K562 (cell line): ENCODE measurements at regions not wholly inside any gene's neighbourhood (a gene's known extent, or its start where the extent isn't known, plus 50 kb on each side); places are given as distances from the start of the nearest gene placed in this dataset.

Source experiments
- ATAC-seq: fragments of 200-7000 bp; cut with Tn5 transposase; 3 replicates; pipeline ENCODE4 v1.9.1; 2020; ENCODE audit warnings: moderate library complexity
- BruUV-seq: library from RNA; stranded (reverse); fragments of 400-500 nt; replicated peaks from 2 replicates; lab custom pipeline; 2021; lab: Mats Ljungman, UMichigan
- CTCF ChIA-PET: fragments of 300-600 bp; formaldehyde crosslinking; extraction: SDS; loops from one replicate; lab custom pipeline; 2021; ENCODE audit warnings: low intra/inter-chr PET ratio; lab: Yijun Ruan, JAX
- POLR2A ChIA-PET: fragments of 300-600, 350-650 bp; sonication (Branson Sonifier 250); formaldehyde crosslinking; extraction: SDS; loops from one replicate; lab custom pipeline; 2021; ENCODE audit warnings: antibody characterized with exemption, inconsistent platforms; lab: Yijun Ruan, JAX
- DNase-seq, 4 experiments: peaks; one replicate each; pipeline versions ENCODE4 v3.0.0 to v3.0.0-alpha.2; 2011 to 2018; ENCODE audit warnings: low spot score in 3 of 4, mixed read lengths in 3 of 4; ENCODE audit errors: extremely low read depth in 1 of 4
- FAIRE-seq: peaks from 2 replicates; lab custom pipeline; 2011; peaks lifted over from hg19 to GRCh38; lab: Jason Lieb, UNC
- H2AFZ ChIP-seq: 2 replicates; pipeline ENCODE4 v1.6.0; 2011; ENCODE audit warnings: low read depth, low read length, control low read depth, inconsistent platforms
- H3K27ac ChIP-seq: fragments of 200-600 bp; 3 replicates; pipeline ENCODE4 v1.8.0; 2011; ENCODE audit warnings: low read depth, mild to moderate bottlenecking, control low read depth, inconsistent platforms, low read length, moderate library complexity, mixed read lengths; ENCODE audit errors: extremely low read depth
- H3K27me3 ChIP-seq, 2 experiments: fragments of 300-600 bp in 1 of 2; 2 replicates in 1 of 2; 3 replicates in 1 of 2; pipeline versions ENCODE4 v1.6.0 to v1.8.0; 2011; ENCODE audit warnings: inconsistent platforms in 2 of 2, low read length in 2 of 2, mild to moderate bottlenecking in 1 of 2, mixed read lengths in 1 of 2, moderate library complexity in 1 of 2; ENCODE audit not compliant: control insufficient read depth in 2 of 2, insufficient read depth in 2 of 2
- H3K36me3 ChIP-seq: fragments of 300-600 bp; 3 replicates; pipeline ENCODE4 v1.8.0; 2011; ENCODE audit warnings: mild to moderate bottlenecking, low read length, inconsistent platforms; ENCODE audit not compliant: control insufficient read depth, insufficient read depth
- H3K4me1 ChIP-seq, 2 experiments: fragments of 200-600 bp in 1 of 2; replicated peaks in 1 of 2; 2 replicates in 1 of 2; 3 replicates in 1 of 2; pipeline versions ENCODE4 v1.5.1 to v1.8.0; 2011; ENCODE audit warnings: inconsistent platforms in 2 of 2, low read length in 2 of 2, mild to moderate bottlenecking in 1 of 2, mixed read lengths in 1 of 2, moderate library complexity in 1 of 2; ENCODE audit not compliant: control insufficient read depth in 2 of 2, insufficient read depth in 2 of 2
- H3K4me2 ChIP-seq: 2 replicates; pipeline ENCODE4 v1.6.1; 2011; ENCODE audit warnings: low read length, control low read depth, inconsistent platforms, mixed read lengths; ENCODE audit not compliant: insufficient read depth
- H3K4me3 ChIP-seq: fragments of 200-600 bp; sonication (generic), shearing (Covaris generic); 2 replicates; pipeline ENCODE4 v1.5.1; 2016; ENCODE audit warnings: control low read depth, inconsistent platforms
- H3K79me2 ChIP-seq: fragments of 200-600 bp; 3 replicates; pipeline ENCODE4 v1.8.0; 2011; ENCODE audit warnings: low read length, inconsistent platforms; ENCODE audit not compliant: control insufficient read depth, insufficient read depth
- H3K9ac ChIP-seq, 2 experiments: 2 replicates each; pipeline versions ENCODE4 v1.6.0 to v1.6.1; 2011; ENCODE audit warnings: low read depth in 2 of 2, low read length in 2 of 2, control low read depth in 1 of 2, inconsistent platforms in 1 of 2, mild to moderate bottlenecking in 1 of 2, mixed read lengths in 1 of 2; ENCODE audit not compliant: insufficient read depth in 1 of 2
- H3K9me1 ChIP-seq: one replicate; pipeline ENCODE4 v1.6.0; 2011; ENCODE audit warnings: inconsistent platforms, mild to moderate bottlenecking, low read length, moderate library complexity; ENCODE audit not compliant: control insufficient read depth, insufficient read depth
- H3K9me3 ChIP-seq: replicated peaks from 2 replicates; pipeline ENCODE4 v1.5.1; 2011; ENCODE audit warnings: low read depth, low read length, inconsistent platforms; ENCODE audit not compliant: control insufficient read depth, insufficient read depth
- H4K20me1 ChIP-seq: replicated peaks from 2 replicates; pipeline ENCODE4 v1.6.1; 2011; ENCODE audit warnings: low read length, inconsistent platforms, mixed read lengths; ENCODE audit not compliant: control insufficient read depth, insufficient read depth
- BACH1 ChIP-seq: fragments of 200-800 bp; sonication (Bioruptor generic); IDR thresholded peaks from 2 replicates; pipeline ENCODE4 v1.6.1; 2016; ENCODE audit warnings: missing genetic modification characterization, missing compliant biosample characterization
- CXXC5 ChIP-seq: fragments of 250-450 bp; sonication (Bioruptor Pico); IDR thresholded peaks from 2 replicates; pipeline ENCODE4 v1.8.0; 2022; ENCODE audit warnings: inconsistent platforms, mild to moderate bottlenecking, moderate library complexity
- RFX1 ChIP-seq: fragments of 450-650 bp; IDR thresholded peaks from 2 replicates; pipeline ENCODE4 v1.6.1; 2016; ENCODE audit warnings: mild to moderate bottlenecking, moderate library complexity
- SAP30 ChIP-seq: fragments of 200-600 bp; sonication (generic); IDR thresholded peaks from 2 replicates; pipeline ENCODE4 v1.6.1; 2012; ENCODE audit warnings: borderline replicate concordance, low read depth, mild to moderate bottlenecking, moderate library complexity, low read length, control low read depth, inconsistent platforms; ENCODE audit not compliant: insufficient read depth, poor library complexity, severe bottlenecking
- TARDBP ChIP-seq: fragments of 450-650 bp; IDR thresholded peaks from 2 replicates; pipeline ENCODE4 v1.6.1; 2016
- ZNF263 ChIP-seq: sonication (generic); formaldehyde crosslinking; IDR thresholded peaks from 2 replicates; pipeline ENCODE4 v1.8.0; 2022; ENCODE audit warnings: mild to moderate bottlenecking, missing genetic modification reagents, borderline replicate concordance
- ZNF589 ChIP-seq: fragments of 200-800 bp; sonication (Bioruptor generic); IDR thresholded peaks from 2 replicates; pipeline ENCODE4 v1.6.1; 2016; ENCODE audit warnings: low read depth, missing genetic modification characterization, missing compliant biosample characterization
- ZNF696 ChIP-seq: fragments of 250-450 bp; sonication (Bioruptor Pico); conservative IDR thresholded peaks from 2 replicates; pipeline ENCODE4 v1.4.0; 2020; ENCODE audit warnings: mild to moderate bottlenecking, moderate library complexity
- WGBS: fragments of 100-300 bp; shearing (Covaris generic); methylation state at CpG from one replicate; pipeline ENCODE4 v1.1.6; 2016; ENCODE audit warnings: low coverage, mixed read lengths; ENCODE audit not compliant: insufficient coverage; ENCODE audit errors: missing lambda C conversion rate; 5-methylcytosine and 5-hydroxymethylcytosine counted together
- in situ Hi-C: fragments of 300-500 bp; cut with MboI; formaldehyde crosslinking; loops from 4 replicates; pipeline ENCODE4 v1.15.0; 2018; ENCODE audit warnings: inconsistent platforms, mixed read lengths
- intact Hi-C: fragments of 100-400 bp; cut with micrococcal nuclease; formaldehyde crosslinking; loops from 2 replicates; pipeline ENCODE4 v1.14.2; 2022
- TF ChIP-seq, protein P1 (sequence below): fragments of 200-800 bp; sonication (Bioruptor generic); IDR thresholded peaks from 2 replicates; pipeline ENCODE4 v1.6.1; 2017; ENCODE audit warnings: missing genetic modification characterization, missing compliant biosample characterization
- TF ChIP-seq, protein P2 (sequence below): fragments of 450-650 bp; IDR thresholded peaks from 2 replicates; pipeline ENCODE4 v1.6.1; 2016; ENCODE audit warnings: antibody characterized with exemption
- TF ChIP-seq, protein P3 (sequence below): fragments of 450-650 bp; formaldehyde crosslinking; IDR thresholded peaks from 2 replicates; pipeline ENCODE4 v1.4.0; 2020; ENCODE audit warnings: mild to moderate bottlenecking

DNA sequence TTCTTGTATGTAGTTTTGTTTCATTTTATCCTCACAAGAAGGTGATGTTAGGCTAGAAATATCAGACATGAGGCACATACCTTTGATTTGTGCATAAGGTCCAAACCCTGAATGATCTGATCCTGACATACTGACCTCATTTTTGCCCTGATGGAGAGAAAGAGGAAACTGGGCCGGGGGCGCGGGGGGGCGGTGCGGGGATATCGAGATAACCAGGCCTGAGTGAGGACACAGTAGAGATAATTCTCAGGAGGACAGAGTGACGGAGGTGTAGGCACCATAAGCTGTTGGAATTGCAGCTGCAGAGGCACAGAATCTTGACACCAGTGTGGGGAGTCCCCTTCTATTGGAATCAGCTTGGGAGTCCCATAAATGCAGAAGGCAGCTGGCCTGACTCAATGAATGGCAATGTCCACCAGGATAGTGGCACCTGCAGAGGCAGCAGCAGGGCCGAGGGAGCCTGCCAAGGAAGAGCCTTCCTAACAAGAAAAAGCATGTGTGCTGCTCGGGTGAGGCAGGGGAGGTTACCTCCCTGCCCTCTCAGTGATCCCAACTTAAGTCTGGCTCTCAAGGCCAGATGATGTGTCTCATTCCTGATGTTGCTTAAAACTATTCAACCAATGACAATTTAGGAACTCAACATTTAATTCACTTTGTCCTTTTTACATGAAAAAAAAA, 234.3 kb upstream of the MSX2 start:
- Histone ChIP-seq H3K79me2 (no peaks in the 10 kb centered on the region), H3K27me3 (peaks cover 11 to 15% of the 10 kb centered on the region in 2 experiments; a peak in 3 of 5 replicates), H3K9me1 (no peaks in the 10 kb centered on the region)
- in situ Hi-C loops = no loop called here
- ATAC-seq = no peak
- no peak for TF ChIP-seq SAP30
- TF ChIP-seq, protein P1, sequence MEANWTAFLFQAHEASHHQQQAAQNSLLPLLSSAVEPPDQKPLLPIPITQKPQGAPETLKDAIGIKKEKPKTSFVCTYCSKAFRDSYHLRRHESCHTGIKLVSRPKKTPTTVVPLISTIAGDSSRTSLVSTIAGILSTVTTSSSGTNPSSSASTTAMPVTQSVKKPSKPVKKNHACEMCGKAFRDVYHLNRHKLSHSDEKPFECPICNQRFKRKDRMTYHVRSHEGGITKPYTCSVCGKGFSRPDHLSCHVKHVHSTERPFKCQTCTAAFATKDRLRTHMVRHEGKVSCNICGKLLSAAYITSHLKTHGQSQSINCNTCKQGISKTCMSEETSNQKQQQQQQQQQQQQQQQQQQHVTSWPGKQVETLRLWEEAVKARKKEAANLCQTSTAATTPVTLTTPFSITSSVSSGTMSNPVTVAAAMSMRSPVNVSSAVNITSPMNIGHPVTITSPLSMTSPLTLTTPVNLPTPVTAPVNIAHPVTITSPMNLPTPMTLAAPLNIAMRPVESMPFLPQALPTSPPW (CRISPR knock-in tag) = peak; percentile 63; the same call in 1 of the 2 replicates
- TF ChIP-seq, all 486 proteins: peak for 1
- FAIRE-seq = no peak
- Histone ChIP-seq H2AFZ (no peak overlapping the region), H4K20me1 (no peaks in the 10 kb centered on the region), H3K4me2 (no peak overlapping the region), H3K27ac (no peak overlapping the region), H3K9me3 (no peaks in the 10 kb centered on the region), H3K9ac (no peak overlapping the region), H3K4me1 (no peaks in the 10 kb centered on the region; a peak in 1 of 5 replicates), H3K36me3 (no peaks in the 10 kb centered on the region), H3K4me3 (no peak overlapping the region)
- DNase-seq = no peak
- ChIA-PET CTCF (no interaction called here), POLR2A (no interaction called here)
- 3% methylated on average over 3 of the region's 9 CpGs for WGBS
- no TSS peak for BruUV-seq
- intact Hi-C loops = no loop called here

DNA sequence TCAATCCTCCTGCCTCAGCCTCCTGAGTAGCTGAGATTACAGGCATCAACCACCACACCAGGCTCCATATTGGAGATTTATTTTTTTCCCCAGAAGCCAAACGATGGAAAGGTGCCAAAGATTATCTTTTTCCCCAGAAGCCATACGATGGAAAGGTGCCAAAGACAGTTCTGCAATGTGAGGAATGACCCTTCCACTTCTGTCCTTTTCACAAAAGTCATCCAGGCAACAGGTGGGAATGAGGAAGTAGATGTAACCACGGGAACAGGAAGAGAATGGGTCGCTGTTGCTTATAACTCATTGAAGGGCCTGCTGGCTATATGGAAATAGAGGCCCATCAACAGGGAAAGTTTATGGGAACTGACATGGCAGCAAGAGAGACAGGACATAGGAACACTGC, 233.7 kb upstream of the MSX2 start:
- Histone ChIP-seq H3K4me2 (no peak overlapping the region), H2AFZ (no peak overlapping the region), H3K27ac (no peak overlapping the region), H3K27me3 (peaks cover 11 to 15% of the 10 kb centered on the region in 2 experiments; a peak in 3 of 5 replicates), H3K4me1 (no peaks in the 10 kb centered on the region; a peak in 1 of 5 replicates), H4K20me1 (no peaks in the 10 kb centered on the region), H3K4me3 (no peak overlapping the region), H3K9ac (no peak overlapping the region), H3K36me3 (no peaks in the 10 kb centered on the region), H3K9me1 (no peaks in the 10 kb centered on the region), H3K9me3 (no peaks in the 10 kb centered on the region), H3K79me2 (no peaks in the 10 kb centered on the region)
- DNase-seq (no peak), ATAC-seq (no peak), FAIRE-seq (no peak)
- ChIA-PET POLR2A (no interaction called here), CTCF (no interaction called here)
- intact Hi-C loops = no loop called here
- BruUV-seq = no TSS peak
- in situ Hi-C loops = no loop called here
- 0% methylated on average over 4 of the region's 4 CpGs for WGBS
- no peak for TF ChIP-seq ZNF696 (CRISPR knock-in tag)
- TF ChIP-seq ZNF589 = no peak
- TF ChIP-seq, protein P2, sequence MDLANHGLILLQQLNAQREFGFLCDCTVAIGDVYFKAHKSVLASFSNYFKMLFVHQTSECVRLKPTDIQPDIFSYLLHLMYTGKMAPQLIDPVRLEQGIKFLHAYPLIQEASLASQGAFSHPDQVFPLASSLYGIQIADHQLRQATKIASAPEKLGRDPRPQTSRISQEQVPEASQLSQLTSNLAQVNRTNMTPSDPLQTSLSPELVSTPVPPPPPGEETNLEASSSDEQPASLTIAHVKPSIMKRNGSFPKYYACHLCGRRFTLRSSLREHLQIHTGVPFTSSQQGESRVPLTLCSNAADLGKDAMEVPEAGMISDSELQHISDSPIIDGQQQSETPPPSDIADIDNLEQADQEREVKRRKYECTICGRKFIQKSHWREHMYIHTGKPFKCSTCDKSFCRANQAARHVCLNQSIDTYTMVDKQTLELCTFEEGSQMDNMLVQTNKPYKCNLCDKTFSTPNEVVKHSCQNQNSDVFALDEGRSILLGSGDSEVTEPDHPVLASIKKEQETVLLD = no peak
- no peak for TF ChIP-seq BACH1 (tag)
- no peak for TF ChIP-seq TARDBP
- TF ChIP-seq CXXC5 = no peak
- peak; percentile 23; the same call in 1 of the 2 replicates for TF ChIP-seq RFX1
- TF ChIP-seq, protein P3, sequence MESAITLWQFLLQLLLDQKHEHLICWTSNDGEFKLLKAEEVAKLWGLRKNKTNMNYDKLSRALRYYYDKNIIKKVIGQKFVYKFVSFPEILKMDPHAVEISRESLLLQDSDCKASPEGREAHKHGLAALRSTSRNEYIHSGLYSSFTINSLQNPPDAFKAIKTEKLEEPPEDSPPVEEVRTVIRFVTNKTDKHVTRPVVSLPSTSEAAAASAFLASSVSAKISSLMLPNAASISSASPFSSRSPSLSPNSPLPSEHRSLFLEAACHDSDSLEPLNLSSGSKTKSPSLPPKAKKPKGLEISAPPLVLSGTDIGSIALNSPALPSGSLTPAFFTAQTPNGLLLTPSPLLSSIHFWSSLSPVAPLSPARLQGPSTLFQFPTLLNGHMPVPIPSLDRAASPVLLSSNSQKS (CRISPR knock-in tag) = no peak
- no peak for TF ChIP-seq ZNF263 (CRISPR knock-in tag)
